HG02973 (cell line): ENCODE measurements at regions not wholly inside any gene's neighbourhood (a gene's known extent, or its start where the extent isn't known, plus 50 kb on each side); places are given as distances from the start of the nearest gene placed in this dataset.

Experiments used
- ATAC-seq: cut with Tn5 transposase; IDR thresholded peaks from one replicate; pipeline ENCODE4 v1.9.1; 2021; ENCODE audit warnings: moderate library complexity; ENCODE audit not compliant: unreplicated experiment

GRCh38 chr11:113531083-113531482, 55.9 kb upstream of the DRD2 start:
- no peak for ATAC-seq

- no peak for ATAC-seq
Observed at GRCh38 chr11:113529606-113530005, 54.4 kb upstream of the DRD2 start.

GRCh38 chr11:113528982-113529381, 53.8 kb upstream of the DRD2 start:
- ATAC-seq: no peak

GRCh38 chr11:113526521-113526920, 51.3 kb upstream of the DRD2 start:
- no peak for ATAC-seq
